MM.1S (cell line): ENCODE measurements at regions not wholly inside any gene's neighbourhood (a gene's known extent, or its start where the extent isn't known, plus 50 kb on each side); places are given as distances from the start of the nearest gene placed in this dataset.

Experiments used
- DNase-seq: peaks from one replicate; pipeline ENCODE4 v3.0.0-alpha.2; 2015
- H2AFZ ChIP-seq: fragments of 300-600 bp; sonication (generic); 2 replicates; pipeline ENCODE4 v1.6.0; 2016; ENCODE audit warnings: antibody characterized with exemption, low read length
- H3F3A ChIP-seq: fragments of 300-600 bp; sonication (generic); 2 replicates; pipeline ENCODE4 v1.6.1; 2016; ENCODE audit warnings: mild to moderate bottlenecking, antibody characterized with exemption, low read length, moderate library complexity, mixed read lengths; ENCODE audit not compliant: insufficient read depth
- H3K27ac ChIP-seq: fragments of 300-600 bp; sonication (generic); 2 replicates; pipeline ENCODE4 v1.5.1; 2016; ENCODE audit warnings: mild to moderate bottlenecking, low read length
- H3K27me3 ChIP-seq: fragments of 300-600 bp; sonication (generic); replicated peaks from 2 replicates; pipeline ENCODE4 v1.6.0; 2016; ENCODE audit warnings: low read length; ENCODE audit not compliant: insufficient read depth
- H3K36me3 ChIP-seq: fragments of 300-600 bp; sonication (generic); replicated peaks from 2 replicates; pipeline ENCODE4 v1.6.1; 2016; ENCODE audit warnings: mild to moderate bottlenecking, low read length, mixed read lengths; ENCODE audit not compliant: insufficient read depth
- H3K4me1 ChIP-seq: fragments of 300-600 bp; sonication (generic); 2 replicates; pipeline ENCODE4 v1.6.1; 2016; ENCODE audit warnings: low read length, mixed read lengths
- H3K4me2 ChIP-seq: fragments of 300-600 bp; sonication (generic); 2 replicates; pipeline ENCODE4 v1.6.0; 2016; ENCODE audit warnings: low read depth, low read length
- H3K4me3 ChIP-seq: fragments of 300-600 bp; sonication (generic); 2 replicates; pipeline ENCODE4 v1.5.1; 2016; ENCODE audit warnings: low read length, mixed read lengths
- H3K79me2 ChIP-seq: fragments of 300-600 bp; sonication (generic); 2 replicates; pipeline ENCODE4 v1.6.1; 2016; ENCODE audit warnings: mixed run types, low read length, mixed read lengths
- H3K9ac ChIP-seq: fragments of 300-600 bp; sonication (generic); 2 replicates; pipeline ENCODE4 v1.6.1; 2016; ENCODE audit warnings: low read length, mixed read lengths
- H3K9me2 ChIP-seq: fragments of 300-600 bp; sonication (generic); replicated peaks from 2 replicates; pipeline ENCODE4 v1.6.1; 2016; ENCODE audit warnings: mild to moderate bottlenecking, low read length, mixed read lengths; ENCODE audit not compliant: insufficient read depth
- H3K9me3 ChIP-seq: fragments of 300-600 bp; sonication (generic); replicated peaks from 2 replicates; pipeline ENCODE4 v1.6.1; 2016; ENCODE audit warnings: mild to moderate bottlenecking, low read length, mixed read lengths; ENCODE audit not compliant: insufficient read depth
- H4K20me1 ChIP-seq: fragments of 300-600 bp; sonication (generic); 2 replicates; pipeline ENCODE4 v1.6.1; 2016; ENCODE audit warnings: mild to moderate bottlenecking, low read length, moderate library complexity, mixed read lengths; ENCODE audit not compliant: insufficient read depth
- EZH2 ChIP-seq: fragments of 300-600 bp; sonication (generic); optimal IDR thresholded peaks from 2 replicates; pipeline ENCODE3; 2017; ENCODE audit warnings: low read depth, mild to moderate bottlenecking, antibody characterized with exemption, low read length, mixed read lengths
- EZH2phosphoT487 ChIP-seq: fragments of 300-600 bp; sonication (generic); IDR thresholded peaks from 2 replicates; pipeline ENCODE4 v1.6.1; 2018; ENCODE audit warnings: antibody characterized with exemption, low read length
- TF ChIP-seq, protein P1 (sequence below): fragments of 300-600 bp; sonication (generic); IDR thresholded peaks from 2 replicates; pipeline ENCODE4 v1.5.1; 2016; ENCODE audit warnings: antibody characterized with exemption, low read length, mixed read lengths

DNA sequence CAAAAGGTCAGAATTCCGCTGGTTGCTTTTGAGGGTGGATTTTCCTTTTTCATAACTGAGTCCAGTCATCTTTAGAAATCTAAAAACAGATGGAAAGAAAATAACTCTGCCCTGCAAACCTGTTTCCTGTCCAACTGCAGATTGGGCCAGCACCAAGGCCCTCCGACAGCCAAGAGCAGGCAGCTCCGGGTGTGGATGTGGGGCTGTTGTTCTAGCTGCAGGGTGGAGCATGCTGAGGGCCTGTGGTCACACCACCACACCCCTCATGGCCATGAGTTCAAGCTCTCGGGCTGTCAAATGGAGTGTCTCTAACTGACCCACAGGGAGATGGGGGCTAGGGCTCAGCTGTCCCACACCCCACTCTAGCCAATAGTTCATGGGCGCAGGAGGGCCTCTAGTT lies 69.3 kb upstream of the BZW1 start:
- DNase-seq, result no peak
- Histone ChIP-seq H3K4me1 (no peaks in the 10 kb centered on the region), H3K9me2 (no peaks in the 10 kb centered on the region), H4K20me1 (no peaks in the 10 kb centered on the region), H3K9ac (no peak overlapping the region), H3K36me3 (no peaks in the 10 kb centered on the region), H2AFZ (no peak overlapping the region), H3K4me2 (no peak overlapping the region), H3K27me3 (no peaks in the 10 kb centered on the region), H3K79me2 (no peaks in the 10 kb centered on the region), H3K27ac (no peak overlapping the region), H3K4me3 (no peak overlapping the region), H3F3A (no peaks in the 10 kb centered on the region), H3K9me3 (no peaks in the 10 kb centered on the region)
- no peak for TF ChIP-seq EZH2
- no peak for TF ChIP-seq EZH2phosphoT487
- TF ChIP-seq, protein P1, sequence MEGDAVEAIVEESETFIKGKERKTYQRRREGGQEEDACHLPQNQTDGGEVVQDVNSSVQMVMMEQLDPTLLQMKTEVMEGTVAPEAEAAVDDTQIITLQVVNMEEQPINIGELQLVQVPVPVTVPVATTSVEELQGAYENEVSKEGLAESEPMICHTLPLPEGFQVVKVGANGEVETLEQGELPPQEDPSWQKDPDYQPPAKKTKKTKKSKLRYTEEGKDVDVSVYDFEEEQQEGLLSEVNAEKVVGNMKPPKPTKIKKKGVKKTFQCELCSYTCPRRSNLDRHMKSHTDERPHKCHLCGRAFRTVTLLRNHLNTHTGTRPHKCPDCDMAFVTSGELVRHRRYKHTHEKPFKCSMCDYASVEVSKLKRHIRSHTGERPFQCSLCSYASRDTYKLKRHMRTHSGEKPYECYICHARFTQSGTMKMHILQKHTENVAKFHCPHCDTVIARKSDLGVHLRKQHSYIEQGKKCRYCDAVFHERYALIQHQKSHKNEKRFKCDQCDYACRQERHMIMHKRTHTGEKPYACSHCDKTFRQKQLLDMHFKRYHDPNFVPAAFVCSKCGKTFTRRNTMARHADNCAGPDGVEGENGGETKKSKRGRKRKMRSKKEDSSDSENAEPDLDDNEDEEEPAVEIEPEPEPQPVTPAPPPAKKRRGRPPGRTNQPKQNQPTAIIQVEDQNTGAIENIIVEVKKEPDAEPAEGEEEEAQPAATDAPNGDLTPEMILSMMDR, result no peak

DNA sequence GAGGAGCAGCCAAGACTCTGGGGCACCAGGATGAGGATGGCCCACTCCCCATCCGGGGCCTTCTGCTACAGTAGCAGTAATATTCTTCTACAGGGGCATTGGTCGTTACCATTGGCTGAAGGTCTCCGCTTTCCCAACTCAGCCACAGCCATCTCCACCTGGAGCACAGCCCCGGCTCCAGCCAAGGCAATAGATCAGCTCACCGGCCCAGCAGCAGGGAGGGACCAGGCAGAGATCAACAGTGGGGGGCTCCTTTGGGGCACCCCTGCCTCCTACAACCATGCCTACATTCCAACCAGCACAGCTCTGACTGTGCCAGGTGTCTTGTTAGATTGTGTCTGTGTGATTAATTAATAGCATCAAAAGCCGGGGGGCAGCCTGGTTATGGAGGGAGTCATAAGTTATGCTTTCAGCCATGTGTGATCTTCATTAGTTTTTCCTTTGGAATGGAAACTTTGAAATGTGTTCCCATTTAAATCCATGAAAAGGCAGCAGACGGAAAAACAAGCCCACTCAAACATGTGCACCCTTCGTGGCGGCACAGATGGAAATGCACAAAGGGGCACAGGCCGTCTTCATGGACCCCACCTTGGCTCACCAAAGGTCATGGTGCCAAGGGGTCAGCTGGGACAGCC lies 68.6 kb upstream of the BZW1 start:
- H3K36me3 ChIP-seq, result no peaks in the 10 kb centered on the region
- no peak overlapping the region for H3K4me2 ChIP-seq
- no peak overlapping the region for H3K4me3 ChIP-seq
- TF ChIP-seq EZH2phosphoT487 (no peak), EZH2 (no peak)
- TF ChIP-seq, protein P1, result no peak
- no peaks in the 10 kb centered on the region for H3K9me2 ChIP-seq
- H3K4me1 ChIP-seq, result no peaks in the 10 kb centered on the region
- no peaks in the 10 kb centered on the region for H3K27me3 ChIP-seq
- H3K9me3 ChIP-seq, result no peaks in the 10 kb centered on the region
- no peaks in the 10 kb centered on the region for H3K79me2 ChIP-seq
- H3K9ac ChIP-seq, result no peak overlapping the region
- no peaks in the 10 kb centered on the region for H4K20me1 ChIP-seq
- no peak overlapping the region for H3K27ac ChIP-seq
- no peak for DNase-seq
- H2AFZ ChIP-seq, result no peak overlapping the region
- no peaks in the 10 kb centered on the region for H3F3A ChIP-seq

DNA sequence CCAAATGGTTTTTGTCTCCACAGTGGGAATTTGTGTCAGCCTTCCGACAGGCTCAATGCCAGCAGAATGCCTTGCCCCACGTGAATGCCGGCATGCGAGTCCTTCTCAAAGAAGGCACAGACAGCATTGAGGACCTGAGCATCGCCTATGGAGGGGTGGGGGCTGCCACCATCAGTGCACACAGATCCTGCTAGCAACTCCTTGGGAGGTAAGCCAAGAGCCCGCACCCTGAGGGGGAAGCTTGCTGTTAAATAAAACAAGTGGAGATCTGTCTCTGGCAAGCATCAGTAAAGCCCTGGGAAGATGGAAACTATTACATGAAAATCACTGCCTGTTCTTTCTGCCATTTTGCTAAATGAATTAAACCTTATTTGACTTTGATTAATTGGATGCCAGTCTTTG lies 67.5 kb upstream of the BZW1 start:
- H3K79me2 ChIP-seq, result no peaks in the 10 kb centered on the region
- no peak overlapping the region for H3K4me2 ChIP-seq
- no peak overlapping the region for H3K27ac ChIP-seq
- no peak overlapping the region for H3K4me3 ChIP-seq
- no peak overlapping the region for H2AFZ ChIP-seq
- H3K9ac ChIP-seq, result no peak overlapping the region
- no peaks in the 10 kb centered on the region for H3K9me3 ChIP-seq
- no peaks in the 10 kb centered on the region for H3K27me3 ChIP-seq
- no peaks in the 10 kb centered on the region for H4K20me1 ChIP-seq
- no peaks in the 10 kb centered on the region for H3K9me2 ChIP-seq
- no peaks in the 10 kb centered on the region for H3K36me3 ChIP-seq
- no peaks in the 10 kb centered on the region for H3K4me1 ChIP-seq
- no peaks in the 10 kb centered on the region for H3F3A ChIP-seq
- TF ChIP-seq EZH2phosphoT487 (no peak), EZH2 (no peak)
- TF ChIP-seq, protein P1, result no peak
- DNase-seq, result no peak
